GM21390 (cell line): ENCODE measurements at regions not wholly inside any gene's neighbourhood (a gene's known extent, or its start where the extent isn't known, plus 50 kb on each side); places are given as distances from the start of the nearest gene placed in this dataset.
"Not testable (repeated sequence)": the region's sequence is repeated elsewhere in the genome, so short reads cannot be mapped to it uniquely, and the experiment has no call there.

ENCODE experiments used
- ATAC-seq: cut with Tn5 transposase; IDR thresholded peaks from one replicate; pipeline ENCODE4 v1.9.1; 2021; ENCODE audit not compliant: unreplicated experiment

GRCh38 chr21:14757533-14758327, 211.6 kb upstream of the SAMSN1 start:
- ATAC-seq, result no peak

DNA sequence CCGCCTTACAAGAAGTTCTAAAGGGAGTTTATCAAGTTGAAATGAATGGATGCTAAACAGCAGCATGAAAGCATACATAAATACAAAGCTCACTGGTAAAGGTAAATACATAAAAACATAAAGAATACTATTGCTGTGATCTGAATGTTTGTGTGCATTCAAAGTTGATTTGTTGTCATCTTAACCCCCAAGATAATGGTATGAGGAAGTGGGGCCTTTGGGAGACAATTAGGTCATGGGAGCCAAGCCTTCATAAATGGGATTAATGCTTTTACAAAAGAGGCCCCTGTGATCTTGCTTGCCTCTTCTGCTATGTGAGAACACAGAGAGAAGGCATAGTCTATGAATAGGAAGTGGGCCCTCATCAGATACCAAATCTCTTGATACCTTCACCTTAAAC, 209.0 kb upstream of the SAMSN1 start:
- ATAC-seq, result no peak

DNA sequence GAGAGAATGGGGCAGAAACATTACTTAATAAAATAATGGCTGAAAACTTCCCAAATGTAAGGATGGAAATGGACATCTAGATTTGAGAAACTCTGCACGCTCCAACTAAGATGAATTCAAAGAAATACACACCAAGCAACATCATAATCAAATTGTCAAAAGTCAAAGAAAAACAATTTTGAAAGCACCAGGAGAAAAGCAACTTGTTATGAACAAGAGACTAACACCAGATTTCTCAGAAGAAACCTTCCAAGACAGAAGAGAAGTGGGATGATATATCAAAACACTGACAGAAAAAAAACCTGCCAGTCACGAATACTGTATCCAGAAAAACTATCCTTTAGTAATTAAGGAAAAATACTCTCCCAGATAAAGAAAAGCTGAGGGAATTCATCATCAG, 208.6 kb upstream of the SAMSN1 start:
- ATAC-seq, result no peak

DNA sequence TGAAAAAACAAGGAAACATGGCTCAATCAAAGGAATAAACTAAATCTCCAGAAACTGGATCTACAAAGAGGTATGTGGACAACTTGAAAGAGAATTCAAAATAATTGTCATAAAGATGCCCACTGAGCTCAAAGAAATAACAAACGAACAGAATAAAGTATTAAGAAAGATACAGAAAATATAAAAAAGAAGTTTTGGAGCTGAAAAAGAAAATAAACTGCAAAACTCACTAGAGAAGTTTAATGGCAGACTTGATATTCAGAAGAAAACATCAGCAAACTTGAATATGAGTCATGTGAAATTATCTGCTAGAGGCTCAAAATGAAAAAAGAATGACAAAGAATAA, 208.1 kb upstream of the SAMSN1 start:
- no peak for ATAC-seq

- peak; percentile 46 for ATAC-seq
Measured at GRCh38 chr21:14753466-14754258, 207.5 kb upstream of the SAMSN1 start.

GRCh38 chr21:14753069-14753465, 207.0 kb upstream of the SAMSN1 start:
- ATAC-seq, result no peak

DNA sequence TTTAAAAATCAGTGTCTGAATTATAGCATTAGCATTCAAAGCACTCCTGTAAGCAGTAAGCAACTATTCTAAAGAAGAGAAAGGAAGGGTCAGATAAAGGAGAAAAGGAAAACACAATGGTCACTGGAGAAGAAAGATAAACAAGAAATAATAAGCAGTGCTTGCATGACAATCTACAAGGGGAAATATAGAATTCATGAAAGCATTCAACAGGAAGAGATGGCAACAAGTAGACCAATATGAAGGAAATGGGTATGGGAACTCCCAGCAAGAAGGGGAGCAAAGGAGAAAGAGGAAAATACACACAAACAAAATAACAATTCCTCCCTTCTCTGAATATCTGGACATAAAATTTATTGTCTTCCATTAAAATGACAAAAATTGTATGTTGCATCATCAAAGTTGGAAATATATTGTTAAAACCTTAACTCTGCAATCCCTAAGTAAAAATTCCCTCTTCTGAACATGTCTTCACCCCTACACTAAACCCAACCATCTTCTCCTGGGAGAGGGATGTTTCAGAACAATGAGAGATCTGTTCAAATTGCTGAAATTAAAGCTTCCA, 206.3 kb upstream of the SAMSN1 start:
- no peak for ATAC-seq

- ATAC-seq, result no peak
Measured at GRCh38 chr21:14751602-14752344, 205.7 kb upstream of the SAMSN1 start.

DNA sequence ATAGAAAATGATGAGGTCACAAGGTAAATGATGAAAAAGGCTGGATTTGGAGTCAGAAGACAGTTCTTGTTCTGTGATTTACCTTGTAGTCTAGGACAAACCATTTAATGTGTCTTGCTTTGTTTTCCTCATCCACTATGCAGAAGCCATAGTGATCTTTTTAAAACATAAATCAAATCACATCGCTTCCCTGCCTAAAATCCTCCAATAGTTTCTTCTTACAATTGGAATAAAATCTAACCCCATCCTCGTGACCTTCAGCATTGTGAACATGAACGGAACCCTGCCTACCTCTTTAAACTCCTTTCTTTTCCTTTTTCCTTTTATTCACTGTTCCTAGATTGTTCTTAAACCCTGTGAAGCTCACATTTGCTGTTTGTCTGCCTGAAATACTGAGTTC, 204.9 kb upstream of the SAMSN1 start:
- no peak for ATAC-seq

GRCh38 chr21:14750041-14750440, 203.9 kb upstream of the SAMSN1 start:
- no peak for ATAC-seq

DNA sequence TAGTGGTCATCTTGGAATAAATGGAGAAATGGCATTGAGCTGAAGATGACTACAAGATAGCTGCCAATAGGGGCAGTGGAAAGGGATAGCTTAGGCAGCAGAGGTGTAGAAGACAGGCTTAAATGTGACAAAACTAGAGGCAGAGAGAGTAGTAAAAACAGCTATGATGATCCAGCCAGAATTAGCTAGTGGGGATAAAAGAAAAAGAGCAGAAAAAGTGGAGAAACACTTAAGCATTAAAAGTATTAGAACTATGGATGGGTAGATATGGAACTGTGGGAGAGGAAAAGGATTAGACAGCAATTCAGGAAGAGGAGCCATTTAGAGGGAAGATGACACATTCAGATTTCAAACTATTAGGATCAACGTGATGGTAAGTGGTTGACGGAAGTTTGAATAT, 202.5 kb upstream of the SAMSN1 start:
- ATAC-seq, result no peak

GRCh38 chr21:14744368-14744767, 198.3 kb upstream of the SAMSN1 start:
- no peak for ATAC-seq

DNA sequence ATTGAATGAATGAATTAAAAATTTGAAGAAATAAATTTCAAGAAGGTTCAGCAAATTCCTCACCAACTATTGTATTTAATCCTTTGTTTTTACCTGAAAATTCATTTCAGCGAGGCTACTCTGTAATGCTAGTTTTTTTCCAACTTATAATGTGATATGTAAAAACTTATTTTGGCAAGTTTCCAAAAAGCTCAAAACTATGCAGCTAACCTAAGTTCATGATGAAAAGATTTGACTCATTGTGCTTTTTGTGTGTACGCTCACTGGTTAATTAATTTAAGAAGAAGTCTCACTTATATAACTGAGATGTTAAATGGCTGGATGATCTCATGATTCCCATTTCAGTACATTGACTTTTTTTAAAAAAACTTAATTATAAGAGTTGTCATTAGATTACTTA, 196.0 kb upstream of the SAMSN1 start:
- no peak for ATAC-seq

- no peak for ATAC-seq
Measured at GRCh38 chr21:14741256-14741655, 195.1 kb upstream of the SAMSN1 start.

- ATAC-seq, result no peak
Measured at GRCh38 chr21:14740692-14741091, 194.6 kb upstream of the SAMSN1 start.

- ATAC-seq, result no peak
Measured at GRCh38 chr21:14740116-14740515, 194.0 kb upstream of the SAMSN1 start.

DNA sequence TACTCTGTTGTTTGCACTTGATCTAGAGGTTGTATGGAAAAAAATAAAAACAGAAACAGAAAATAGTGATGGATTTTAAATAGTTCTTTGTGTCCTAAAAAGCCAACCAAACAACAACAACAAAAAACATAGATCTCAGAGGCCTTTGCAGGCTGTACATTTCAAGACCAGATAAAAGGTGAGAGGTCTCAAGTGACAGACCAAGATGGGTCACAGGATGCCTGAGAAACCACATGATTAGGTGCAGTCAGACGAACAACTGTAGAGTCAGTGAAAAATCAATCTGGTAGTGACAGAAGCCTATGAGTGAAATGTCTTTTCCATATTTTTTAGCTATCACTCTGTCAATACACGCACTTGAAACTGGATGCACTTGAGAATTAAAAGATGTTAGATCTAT, 193.5 kb upstream of the SAMSN1 start:
- no peak for ATAC-seq

DNA sequence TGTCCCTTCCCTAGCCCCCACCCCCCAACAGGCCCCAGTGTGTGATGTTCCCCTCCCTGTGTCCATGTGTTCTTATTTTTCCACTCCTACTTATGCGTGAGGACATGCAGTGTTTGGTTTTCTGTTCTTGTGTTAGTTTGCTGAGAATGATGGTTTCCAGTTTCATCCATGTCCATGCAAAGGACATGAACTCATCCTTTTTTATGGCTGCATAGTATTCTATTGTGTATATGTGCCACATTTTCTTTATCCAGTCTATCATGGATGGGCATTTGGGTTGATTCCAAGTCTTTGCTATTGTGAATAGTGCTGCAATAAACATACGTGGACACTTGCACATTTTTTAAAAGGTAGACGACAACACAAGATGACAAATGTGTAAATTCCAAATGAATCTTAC, 192.5 kb upstream of the SAMSN1 start:
- not testable (repeated sequence) for ATAC-seq

DNA sequence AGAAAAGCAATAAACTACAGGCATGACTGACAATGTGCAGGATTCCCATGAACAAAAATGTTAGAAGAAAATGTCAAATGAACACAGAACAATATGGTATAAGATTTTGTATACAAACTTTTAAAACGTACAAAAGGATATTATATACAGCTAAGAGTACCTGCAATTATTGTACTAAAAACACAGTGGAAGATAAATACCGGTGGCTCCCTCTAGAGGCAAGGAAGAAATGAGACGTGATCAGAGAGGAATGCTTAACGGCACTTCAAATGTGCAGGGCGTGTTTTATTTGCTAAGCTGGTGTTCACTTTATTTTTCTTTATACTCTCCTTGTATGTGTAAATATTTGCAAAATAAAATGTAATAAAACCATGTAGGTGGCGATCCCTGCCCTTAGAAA, 191.8 kb upstream of the SAMSN1 start:
- no peak for ATAC-seq

DNA sequence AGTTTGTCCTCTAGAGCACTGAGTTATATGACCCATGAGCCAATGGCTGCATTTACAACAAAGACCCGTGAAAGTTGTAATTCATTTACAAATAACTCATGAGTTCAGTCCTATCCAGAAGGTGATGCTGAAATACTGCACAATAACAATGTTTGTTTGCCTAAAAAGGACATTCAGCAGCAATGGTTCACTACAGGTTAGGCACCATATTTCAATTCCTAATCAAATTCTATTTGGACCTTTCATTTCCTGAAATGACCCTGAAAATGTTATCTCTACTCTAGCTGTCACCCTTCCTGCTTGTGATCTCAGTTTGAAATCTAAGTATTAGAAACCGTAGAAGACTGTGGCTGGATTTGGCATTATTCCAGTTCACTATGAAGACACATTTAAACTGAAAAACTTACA, 191.2 kb upstream of the SAMSN1 start:
- no peak for ATAC-seq

- ATAC-seq, result no peak
Measured at GRCh38 chr21:14736672-14737071, 190.6 kb upstream of the SAMSN1 start.

DNA sequence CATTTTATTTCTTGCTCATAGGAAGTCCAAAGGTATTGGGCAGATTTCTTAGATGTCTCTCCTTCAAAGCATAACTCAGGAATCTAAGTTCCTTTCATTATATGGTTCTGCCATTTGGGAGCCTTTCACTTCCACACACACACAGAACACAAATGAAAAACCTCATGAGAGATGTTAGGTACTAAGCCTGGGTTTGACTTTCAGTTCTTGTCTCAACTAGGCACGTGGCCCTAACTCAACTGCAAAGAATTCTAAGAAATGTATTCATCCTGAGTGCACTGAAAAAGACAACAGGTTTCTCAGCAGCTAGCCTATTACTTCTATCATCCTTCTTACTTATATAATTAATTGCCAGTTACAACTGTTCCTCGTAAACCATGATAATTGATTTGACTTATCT, 190.0 kb upstream of the SAMSN1 start:
- peak; percentile 82 for ATAC-seq
